Stomach (tissue), 8 donors: ENCODE measurements at regions not wholly inside any gene's neighbourhood (a gene's known extent, or its start where the extent isn't known, plus 50 kb on each side); places are given as distances from the start of the nearest gene placed in this dataset.

Experiments
- DNase-seq, 2 donors: peaks; one replicate each; pipeline versions ENCODE4 v3.0.0 to v3.0.0-alpha.2; 2013 to 2019
- H3K27ac ChIP-seq, 5 donors: fragments of 200-600 bp in 4 of 5; sonication (generic) in 4 of 5; one replicate each; pipeline ENCODE4 v1.5.1; 2013 to 2019; ENCODE audit warnings: mild to moderate bottlenecking in 1 of 5, moderate library complexity in 1 of 5
- H3K27me3 ChIP-seq, 3 donors: fragments of 200-600 bp; sonication (generic); one replicate each; pipeline ENCODE4 v1.5.1; 2017 to 2019; ENCODE audit warnings: mixed run types in 1 of 3
- H3K36me3 ChIP-seq, 4 donors: fragments of 200-600 bp; sonication (generic); 1 replicate in 3 of 4; 2 replicates in 1 of 4; pipeline ENCODE4 v1.5.1; 2016 to 2019
- H3K4me1 ChIP-seq, 4 donors: fragments of 200-600 bp; sonication (generic); one replicate each; pipeline ENCODE4 v1.5.1; 2016 to 2019
- H3K4me3 ChIP-seq, 4 donors: fragments of 200-600 bp; sonication (generic) in 3 of 4; one replicate each; pipeline ENCODE4 v1.5.1; 2016 to 2019; ENCODE audit warnings: mild to moderate bottlenecking in 1 of 4
- H3K9me3 ChIP-seq, 4 donors: fragments of 200-600 bp; sonication (generic); one replicate each; pipeline ENCODE4 v1.5.1; 2016 to 2019
- EP300 ChIP-seq: sonication (generic); formaldehyde crosslinking; IDR thresholded peaks from one replicate; pipeline ENCODE4 v1.6.1; 2017; ENCODE audit warnings: antibody characterized with exemption
- POLR2A ChIP-seq, 4 donors: fragments of 450-650 bp; IDR thresholded peaks; one replicate each; pipeline ENCODE4 v1.6.1; 2016; ENCODE audit warnings: antibody characterized with exemption in 4 of 4, control low read depth in 2 of 4, mild to moderate bottlenecking in 1 of 4, moderate library complexity in 1 of 4
- POLR2AphosphoS5 ChIP-seq, 3 donors: sonication (generic); formaldehyde crosslinking; IDR thresholded peaks; one replicate each; pipeline ENCODE4 v1.6.1; 2016; ENCODE audit warnings: antibody characterized with exemption in 3 of 3
- WGBS, 5 donors: extraction: QIAGEN DNeasy Blood & Tissue Kit in 3 of 5; methylation state at CpG; one replicate each; pipeline versions ENCODE4 v1.1.5 to v1.1.7; 2013 to 2018; 5-methylcytosine and 5-hydroxymethylcytosine counted together
- intact Hi-C: fragments of 100-400 bp; cut with DNase I; formaldehyde crosslinking; loops from one replicate; pipeline ENCODE4 v1.15.1; 2023; ENCODE audit warnings: low total_unique reads
- TF ChIP-seq, protein P1 (sequence below), 7 experiments: fragments of 450-650 bp in 4 of 7; fragments of 200-600 bp in 3 of 7; sonication (generic) in 3 of 7; IDR thresholded peaks; one replicate each; pipeline ENCODE4 v1.5.1; 2016 to 2019; ENCODE audit warnings: antibody characterized with exemption in 7 of 7, control low read depth in 2 of 7, mild to moderate bottlenecking in 1 of 7
- donor health status: healthy with polysubstance abuse.
- donor health status: Bipolar disorder and iron deficiency.
- donor health status: healthy.

GRCh38 chr16:73683804-73684203, 612.8 kb upstream of the PSMD7 start:
- Histone ChIP-seq H3K4me1 (no peaks in the 10 kb centered on the region), H3K9me3 (peaks cover 0 to 4% (median 0%) of the 10 kb centered on the region in 4 donors), H3K4me3 (no peak overlapping the region), H3K36me3 (no peaks in the 10 kb centered on the region), H3K27me3 (no peaks in the 10 kb centered on the region), H3K27ac (no peak overlapping the region)
- 82 to 89% (median 86%) methylated on average over 2 of the region's 2 CpGs for WGBS, 5 donors
- DNase-seq, result no peak
- TF ChIP-seq POLR2AphosphoS5 (IDR thresholded peaks at IDR 0.05) (no peak), POLR2A (IDR thresholded peaks at IDR 0.05) (no peak), EP300 (no peak)
- TF ChIP-seq, protein P1, sequence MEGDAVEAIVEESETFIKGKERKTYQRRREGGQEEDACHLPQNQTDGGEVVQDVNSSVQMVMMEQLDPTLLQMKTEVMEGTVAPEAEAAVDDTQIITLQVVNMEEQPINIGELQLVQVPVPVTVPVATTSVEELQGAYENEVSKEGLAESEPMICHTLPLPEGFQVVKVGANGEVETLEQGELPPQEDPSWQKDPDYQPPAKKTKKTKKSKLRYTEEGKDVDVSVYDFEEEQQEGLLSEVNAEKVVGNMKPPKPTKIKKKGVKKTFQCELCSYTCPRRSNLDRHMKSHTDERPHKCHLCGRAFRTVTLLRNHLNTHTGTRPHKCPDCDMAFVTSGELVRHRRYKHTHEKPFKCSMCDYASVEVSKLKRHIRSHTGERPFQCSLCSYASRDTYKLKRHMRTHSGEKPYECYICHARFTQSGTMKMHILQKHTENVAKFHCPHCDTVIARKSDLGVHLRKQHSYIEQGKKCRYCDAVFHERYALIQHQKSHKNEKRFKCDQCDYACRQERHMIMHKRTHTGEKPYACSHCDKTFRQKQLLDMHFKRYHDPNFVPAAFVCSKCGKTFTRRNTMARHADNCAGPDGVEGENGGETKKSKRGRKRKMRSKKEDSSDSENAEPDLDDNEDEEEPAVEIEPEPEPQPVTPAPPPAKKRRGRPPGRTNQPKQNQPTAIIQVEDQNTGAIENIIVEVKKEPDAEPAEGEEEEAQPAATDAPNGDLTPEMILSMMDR (IDR thresholded peaks at IDR 0.05), result no peak
- intact Hi-C loops, result no loop called here

DNA sequence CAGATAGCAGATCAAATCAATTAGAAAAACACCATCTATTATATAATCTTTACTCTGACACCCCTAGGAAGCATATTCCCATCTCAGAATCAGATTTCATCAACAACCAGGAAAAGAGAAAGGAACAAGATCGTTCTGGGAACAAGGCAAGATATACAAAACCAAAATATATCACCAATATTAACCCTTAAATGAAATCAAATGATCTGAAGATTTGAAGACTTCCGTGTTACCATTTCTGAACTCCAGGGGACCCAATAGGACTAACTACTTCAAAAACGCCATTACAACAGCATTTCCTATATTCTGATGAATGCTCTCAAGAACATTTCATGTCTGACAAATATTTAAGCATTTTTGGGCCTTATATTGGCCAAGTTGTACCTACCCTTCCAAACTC, 624.2 kb upstream of the ZFHX3 start:
- Histone ChIP-seq H3K36me3 (no peaks in the 10 kb centered on the region), H3K27me3 (no peaks in the 10 kb centered on the region), H3K27ac (no peak overlapping the region), H3K4me3 (no peak overlapping the region), H3K9me3 (peaks cover 0 to 14% (median 6%) of the 10 kb centered on the region in 4 donors), H3K4me1 (peaks cover 0 to 5% (median 0%) of the 10 kb centered on the region in 4 donors)
- no peak for DNase-seq
- TF ChIP-seq POLR2A (IDR thresholded peaks at IDR 0.05) (no peak), POLR2AphosphoS5 (IDR thresholded peaks at IDR 0.05) (no peak), EP300 (no peak)
- TF ChIP-seq, protein P1 (IDR thresholded peaks at IDR 0.05), result no peak
- intact Hi-C loops, result no loop called here
- WGBS, 5 donors, result 46 to 58% (median 55%) methylated on average over 3 of the region's 3 CpGs

GRCh38 chr16:73670836-73671820, 623.2 kb upstream of the ZFHX3 start:
- H3K36me3 ChIP-seq, result no peaks in the 10 kb centered on the region
- peaks cover 0 to 5% (median 0%) of the 10 kb centered on the region in 4 donors for H3K4me1 ChIP-seq
- intact Hi-C loops, result no loop called here
- TF ChIP-seq POLR2A (IDR thresholded peaks at IDR 0.05) (no peak), POLR2AphosphoS5 (IDR thresholded peaks at IDR 0.05) (no peak), EP300 (no peak)
- TF ChIP-seq, protein P1 (IDR thresholded peaks at IDR 0.05), result no peak
- H3K27me3 ChIP-seq, result no peaks in the 10 kb centered on the region
- H3K9me3 ChIP-seq, result peaks cover 0 to 7% (median 6%) of the 10 kb centered on the region in 4 donors
- WGBS, 5 donors, result 44 to 55% (median 46%) methylated on average over 11 of the region's 11 CpGs
- no peak overlapping the region for H3K4me3 ChIP-seq
- DNase-seq, result peak in 1 of 2 donors; percentile 4
- no peak overlapping the region for H3K27ac ChIP-seq

DNA sequence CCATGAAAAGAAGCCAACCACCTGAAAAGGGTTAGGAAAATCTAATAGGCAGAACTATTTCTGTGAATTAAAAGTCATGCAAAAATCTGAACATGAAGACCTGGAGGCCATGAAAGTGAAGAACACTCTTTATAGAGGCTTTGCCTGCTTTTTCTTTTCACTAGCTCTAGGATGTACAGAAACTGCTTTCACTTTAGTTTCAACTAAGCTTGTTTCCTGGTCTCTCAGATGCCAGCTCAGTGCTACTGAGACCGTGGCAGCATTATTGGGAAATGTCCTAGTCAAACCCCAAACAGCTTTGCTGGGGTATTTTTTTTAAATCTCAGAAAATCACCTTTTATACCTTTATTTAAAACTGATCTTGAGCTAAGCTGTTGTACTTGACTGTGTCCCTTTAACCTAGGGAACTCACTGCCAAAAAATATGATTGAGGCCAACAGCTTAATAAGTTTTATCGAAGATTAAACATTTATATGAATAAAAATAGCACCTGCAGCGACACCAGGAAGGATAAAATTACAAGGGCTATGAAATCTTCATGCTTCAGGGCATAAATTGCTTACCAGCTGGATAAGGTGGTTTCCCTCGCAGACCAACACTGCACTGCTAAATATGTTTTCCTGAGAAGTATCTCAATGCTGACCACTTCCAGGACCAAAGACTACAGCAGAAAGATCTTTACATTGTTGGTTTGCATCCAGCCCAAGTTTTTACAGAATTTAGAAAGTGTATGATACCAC, 621.8 kb upstream of the ZFHX3 start:
- DNase-seq, result no peak
- H3K4me3 ChIP-seq, result no peak overlapping the region
- H3K27me3 ChIP-seq, result no peaks in the 10 kb centered on the region
- WGBS, 5 donors, result 28 to 49% (median 38%) methylated on average over 4 of the region's 4 CpGs
- peak overlapping the region; percentile 11 to 62 (median 31) for H3K27ac ChIP-seq
- H3K4me1 ChIP-seq, result peaks cover 0 to 5% (median 0%) of the 10 kb centered on the region in 4 donors
- TF ChIP-seq POLR2AphosphoS5 (IDR thresholded peaks at IDR 0.05), result no peak
- TF ChIP-seq POLR2A (IDR thresholded peaks at IDR 0.05), result no peak
- TF ChIP-seq EP300, result no peak
- TF ChIP-seq, protein P1 (IDR thresholded peaks at IDR 0.05), result no peak
- H3K36me3 ChIP-seq, result no peaks in the 10 kb centered on the region
- peaks cover 0 to 2% (median 2%) of the 10 kb centered on the region in 4 donors for H3K9me3 ChIP-seq
- intact Hi-C loops, result no loop called here
